ENCODE measurements at regions not wholly inside any gene's neighbourhood (a gene's known extent, or its start where the extent isn't known, plus 50 kb on each side); places are given as distances from the start of the nearest gene placed in this dataset.

- H3F3A ChIP-seq (ENCODE audit: insufficient read depth, low read length) = no peaks in the 10 kb centered on the region
- no peak for DNase-seq
- H4K20me1 ChIP-seq (ENCODE audit: insufficient read depth, low read length) = no peaks in the 10 kb centered on the region
- no peak overlapping the region for H3K4me2 ChIP-seq (ENCODE audit: low read depth, low read length)
- H3K4me3 ChIP-seq (ENCODE audit: low read length) = no peak overlapping the region
- no peak overlapping the region for H2AFZ ChIP-seq (ENCODE audit: low read length)
- H3K9me3 ChIP-seq (replicated peaks; ENCODE audit: insufficient read depth, low read length) = no peaks in the 10 kb centered on the region
- H3K27ac ChIP-seq (ENCODE audit: low read length) = no peak overlapping the region
- TF ChIP-seq EZH2phosphoT487 (IDR thresholded peaks at IDR 0.05; ENCODE audit: low read length) = no peak
- no peak for TF ChIP-seq EZH2 (optimal IDR thresholded peaks at IDR 0.05; ENCODE audit: low read depth, low read length)
- no peaks in the 10 kb centered on the region for H3K9me2 ChIP-seq (replicated peaks; ENCODE audit: insufficient read depth, low read length)
- no peaks in the 10 kb centered on the region for H3K36me3 ChIP-seq (replicated peaks; ENCODE audit: insufficient read depth, low read length)
- H3K4me1 ChIP-seq (ENCODE audit: low read length) = no peaks in the 10 kb centered on the region
- H3K27me3 ChIP-seq (replicated peaks; ENCODE audit: insufficient read depth, low read length) = no peaks in the 10 kb centered on the region
- no peak overlapping the region for H3K9ac ChIP-seq (ENCODE audit: low read length)
- H3K79me2 ChIP-seq (ENCODE audit: low read length) = no peaks in the 10 kb centered on the region
Observed at GRCh38 chr10:29157321-29157720, 131.5 kb upstream of the LYZL1 start.

GRCh38 chr10:29158066-29158465, 130.8 kb upstream of the LYZL1 start:
- Histone ChIP-seq H3K79me2 (ENCODE audit: low read length) (no peaks in the 10 kb centered on the region), H3K27ac (ENCODE audit: low read length) (no peak overlapping the region), H4K20me1 (ENCODE audit: insufficient read depth, low read length) (no peaks in the 10 kb centered on the region), H3K9ac (ENCODE audit: low read length) (no peak overlapping the region), H2AFZ (ENCODE audit: low read length) (no peak overlapping the region), H3K36me3 (replicated peaks; ENCODE audit: insufficient read depth, low read length) (no peaks in the 10 kb centered on the region), H3K4me2 (ENCODE audit: low read depth, low read length) (no peak overlapping the region), H3K9me3 (replicated peaks; ENCODE audit: insufficient read depth, low read length) (no peaks in the 10 kb centered on the region), H3K4me3 (ENCODE audit: low read length) (no peak overlapping the region), H3K9me2 (replicated peaks; ENCODE audit: insufficient read depth, low read length) (no peaks in the 10 kb centered on the region), H3K4me1 (ENCODE audit: low read length) (no peaks in the 10 kb centered on the region), H3F3A (ENCODE audit: insufficient read depth, low read length) (no peaks in the 10 kb centered on the region), H3K27me3 (replicated peaks; ENCODE audit: insufficient read depth, low read length) (no peaks in the 10 kb centered on the region)
- DNase-seq = no peak
- TF ChIP-seq CTCF (IDR thresholded peaks at IDR 0.05; ENCODE audit: low read length) (no peak), EZH2phosphoT487 (IDR thresholded peaks at IDR 0.05; ENCODE audit: low read length) (no peak), EZH2 (optimal IDR thresholded peaks at IDR 0.05; ENCODE audit: low read depth, low read length) (no peak)

- no peaks in the 10 kb centered on the region for H3K9me2 ChIP-seq (replicated peaks; ENCODE audit: insufficient read depth, low read length)
- no peak overlapping the region for H2AFZ ChIP-seq (ENCODE audit: low read length)
- no peaks in the 10 kb centered on the region for H3K9me3 ChIP-seq (replicated peaks; ENCODE audit: insufficient read depth, low read length)
- TF ChIP-seq EZH2 (optimal IDR thresholded peaks at IDR 0.05; ENCODE audit: low read depth, low read length) (no peak), CTCF (IDR thresholded peaks at IDR 0.05; ENCODE audit: low read length) (no peak), EZH2phosphoT487 (IDR thresholded peaks at IDR 0.05; ENCODE audit: low read length) (no peak)
- H3K79me2 ChIP-seq (ENCODE audit: low read length) = no peaks in the 10 kb centered on the region
- H3F3A ChIP-seq (ENCODE audit: insufficient read depth, low read length) = no peaks in the 10 kb centered on the region
- H3K27ac ChIP-seq (ENCODE audit: low read length) = no peak overlapping the region
- H3K9ac ChIP-seq (ENCODE audit: low read length) = no peak overlapping the region
- H3K4me1 ChIP-seq (ENCODE audit: low read length) = no peaks in the 10 kb centered on the region
- H3K4me3 ChIP-seq (ENCODE audit: low read length) = no peak overlapping the region
- no peak overlapping the region for H3K4me2 ChIP-seq (ENCODE audit: low read depth, low read length)
- H3K36me3 ChIP-seq (replicated peaks; ENCODE audit: insufficient read depth, low read length) = no peaks in the 10 kb centered on the region
- DNase-seq = no peak
- no peaks in the 10 kb centered on the region for H4K20me1 ChIP-seq (ENCODE audit: insufficient read depth, low read length)
- no peaks in the 10 kb centered on the region for H3K27me3 ChIP-seq (replicated peaks; ENCODE audit: insufficient read depth, low read length)
Observed at GRCh38 chr10:29160150-29160617, 128.7 kb upstream of the LYZL1 start.

GRCh38 chr10:29163746-29164145, 125.1 kb upstream of the LYZL1 start:
- Histone ChIP-seq H3K79me2 (ENCODE audit: low read length) (no peaks in the 10 kb centered on the region), H3K36me3 (replicated peaks; ENCODE audit: insufficient read depth, low read length) (no peaks in the 10 kb centered on the region), H3F3A (ENCODE audit: insufficient read depth, low read length) (no peaks in the 10 kb centered on the region), H3K9ac (ENCODE audit: low read length) (no peak overlapping the region), H3K4me1 (ENCODE audit: low read length) (no peaks in the 10 kb centered on the region), H3K9me3 (replicated peaks; ENCODE audit: insufficient read depth, low read length) (no peaks in the 10 kb centered on the region; the same call in 1 of the 2 replicates), H3K27me3 (replicated peaks; ENCODE audit: insufficient read depth, low read length) (no peaks in the 10 kb centered on the region), H3K4me3 (ENCODE audit: low read length) (no peak overlapping the region), H2AFZ (ENCODE audit: low read length) (no peak overlapping the region), H4K20me1 (ENCODE audit: insufficient read depth, low read length) (no peaks in the 10 kb centered on the region), H3K4me2 (ENCODE audit: low read depth, low read length) (no peak overlapping the region), H3K9me2 (replicated peaks; ENCODE audit: insufficient read depth, low read length) (no peaks in the 10 kb centered on the region), H3K27ac (ENCODE audit: low read length) (no peak overlapping the region)
- TF ChIP-seq CTCF (IDR thresholded peaks at IDR 0.05; ENCODE audit: low read length) (no peak), EZH2phosphoT487 (IDR thresholded peaks at IDR 0.05; ENCODE audit: low read length) (no peak), EZH2 (optimal IDR thresholded peaks at IDR 0.05; ENCODE audit: low read depth, low read length) (no peak)
- DNase-seq = no peak
